ENCODE measurements at regions not wholly inside any gene's neighbourhood (a gene's known extent, or its start where the extent isn't known, plus 50 kb on each side); places are given as distances from the start of the nearest gene placed in this dataset.
"Not testable (repeated sequence)": the region's sequence is repeated elsewhere in the genome, so short reads cannot be mapped to it uniquely, and the experiment has no call there.

DNA sequence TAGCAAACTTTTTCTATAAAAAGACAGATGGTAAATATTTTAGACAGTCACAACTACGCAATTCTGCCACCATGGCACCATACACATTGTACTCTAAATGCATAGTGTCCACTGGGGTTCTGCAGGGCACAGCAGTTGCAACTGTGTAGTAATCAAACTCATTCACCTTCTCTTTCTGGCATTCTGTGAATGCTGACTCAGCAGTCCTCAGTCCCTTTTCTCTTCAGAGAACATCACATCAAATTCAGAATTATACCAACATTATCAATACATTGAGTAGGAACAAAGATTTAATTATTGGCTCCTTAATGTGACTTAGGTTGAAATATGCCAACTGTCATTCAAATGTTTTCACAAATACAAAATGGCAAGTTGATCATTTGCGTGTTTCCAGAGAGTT, 74.2 kb upstream of the N4BP1 start:
- ATAC-seq (ENCODE audit: low FRiP score) (no peak), DNase-seq (no peak)
- no peak overlapping the region for H3K27ac ChIP-seq (ENCODE audit: low read depth in 1 of 2, low read length in 2 of 2)
- no peaks in the 10 kb centered on the region for H3K27me3 ChIP-seq (ENCODE audit: control insufficient read depth in 1 of 2, insufficient read depth in 2 of 2, low read length in 1 of 2)
- 79 to 80% methylated on average over 2 of the region's 2 CpGs for WGBS, 2 donors
- intact Hi-C loops (cut with DNase I), result no loop called here
- no peaks in the 10 kb centered on the region for H3K36me3 ChIP-seq (ENCODE audit: control insufficient read depth in 1 of 2, insufficient read depth in 2 of 2, low read length in 1 of 2)
- peaks cover 1% of the 10 kb centered on the region for H3K9me3 ChIP-seq (ENCODE audit: control insufficient read depth, low read length)
- H3K4me1 ChIP-seq (ENCODE audit: control insufficient read depth in 1 of 2, insufficient read depth in 2 of 2, low read length in 2 of 2), result no peaks in the 10 kb centered on the region
- H3K4me3 ChIP-seq (ENCODE audit: low read length in 2 of 2), result no peak overlapping the region

DNA sequence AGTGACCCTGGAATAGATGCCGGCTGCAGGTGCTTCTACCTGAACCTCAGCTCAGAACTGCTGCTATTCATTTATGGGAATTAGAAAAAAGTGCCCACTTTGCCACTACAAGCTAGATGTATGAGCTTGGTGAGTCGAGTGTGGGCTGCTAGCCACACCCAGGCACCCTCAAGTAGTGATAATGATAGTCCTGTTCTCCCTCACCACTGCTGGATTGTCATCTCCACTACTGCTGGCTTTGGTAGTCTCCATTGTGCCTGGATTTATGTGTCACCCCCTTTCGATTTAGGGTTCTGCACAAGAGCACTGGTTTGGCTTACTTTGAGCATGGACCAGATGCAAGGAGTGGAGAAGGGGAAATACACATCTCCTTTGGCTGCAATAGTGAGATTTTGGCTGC, 73.0 kb upstream of the N4BP1 start:
- no peak for DNase-seq
- no peaks in the 10 kb centered on the region for H3K36me3 ChIP-seq (ENCODE audit: control insufficient read depth in 1 of 2, insufficient read depth in 2 of 2, low read length in 1 of 2)
- peaks cover 1% of the 10 kb centered on the region for H3K9me3 ChIP-seq (ENCODE audit: control insufficient read depth, low read length)
- intact Hi-C loops (cut with DNase I), result no loop called here
- no peaks in the 10 kb centered on the region for H3K27me3 ChIP-seq (ENCODE audit: control insufficient read depth in 1 of 2, insufficient read depth in 2 of 2, low read length in 1 of 2)
- ATAC-seq (ENCODE audit: low FRiP score), result no peak
- H3K4me3 ChIP-seq (ENCODE audit: low read length in 2 of 2), result no peak overlapping the region
- no peak overlapping the region for H3K27ac ChIP-seq (ENCODE audit: low read depth in 1 of 2, low read length in 2 of 2)
- H3K4me1 ChIP-seq (ENCODE audit: control insufficient read depth in 1 of 2, insufficient read depth in 2 of 2, low read length in 2 of 2), result no peaks in the 10 kb centered on the region
- 51 to 54% methylated on average over 3 of the region's 3 CpGs for whole genome bisulfite sequencing, 2 donors

- Histone ChIP-seq H3K4me3 (ENCODE audit: low read length in 2 of 2) (no peak overlapping the region), H3K27me3 (ENCODE audit: control insufficient read depth in 1 of 2, insufficient read depth in 2 of 2, low read length in 1 of 2) (no peaks in the 10 kb centered on the region), H3K36me3 (ENCODE audit: control insufficient read depth in 1 of 2, insufficient read depth in 2 of 2, low read length in 1 of 2) (no peaks in the 10 kb centered on the region), H3K9me3 (ENCODE audit: control insufficient read depth, low read length) (peaks cover 1% of the 10 kb centered on the region), H3K4me1 (ENCODE audit: control insufficient read depth in 1 of 2, insufficient read depth in 2 of 2, low read length in 2 of 2) (no peaks in the 10 kb centered on the region), H3K27ac (ENCODE audit: low read depth in 1 of 2, low read length in 2 of 2) (no peak overlapping the region)
- intact Hi-C loops (cut with DNase I), result no loop called here
- ATAC-seq (ENCODE audit: low FRiP score), result no peak
- DNase-seq, result no peak
Measured at GRCh38 chr16:48681520-48681919, 71.5 kb upstream of the N4BP1 start.

DNA sequence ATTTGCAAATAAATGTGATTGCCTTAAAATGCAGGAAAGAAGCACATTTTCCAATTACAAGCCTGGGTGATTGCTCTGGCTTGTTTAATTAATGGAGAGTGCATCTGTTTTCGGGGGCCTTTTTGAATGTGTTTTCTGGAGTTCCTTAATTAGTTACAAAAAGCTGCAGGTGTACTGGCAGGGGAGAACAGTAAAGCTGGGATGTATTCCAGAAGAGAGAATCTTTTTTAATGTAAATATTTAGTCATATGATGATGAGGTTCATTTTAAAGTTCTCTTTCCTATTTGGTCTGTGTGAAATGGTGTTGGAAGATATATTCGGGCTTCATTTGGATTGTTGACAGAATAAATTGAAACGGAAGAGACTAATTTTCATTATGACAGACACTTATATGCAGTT, 70.9 kb upstream of the N4BP1 start:
- Histone ChIP-seq H3K27me3 (ENCODE audit: control insufficient read depth in 1 of 2, insufficient read depth in 2 of 2, low read length in 1 of 2) (no peaks in the 10 kb centered on the region), H3K36me3 (ENCODE audit: control insufficient read depth in 1 of 2, insufficient read depth in 2 of 2, low read length in 1 of 2) (no peaks in the 10 kb centered on the region), H3K4me3 (ENCODE audit: low read length in 2 of 2) (no peak overlapping the region), H3K9me3 (ENCODE audit: control insufficient read depth, low read length) (peaks cover 1% of the 10 kb centered on the region), H3K4me1 (ENCODE audit: control insufficient read depth in 1 of 2, insufficient read depth in 2 of 2, low read length in 2 of 2) (no peaks in the 10 kb centered on the region), H3K27ac (ENCODE audit: low read depth in 1 of 2, low read length in 2 of 2) (no peak overlapping the region)
- no peak for ATAC-seq (ENCODE audit: low FRiP score)
- WGBS, 2 donors, result 81 to 84% methylated on average over 3 of the region's 3 CpGs
- intact Hi-C loops (cut with DNase I), result no loop called here
- DNase-seq, result no peak

DNA sequence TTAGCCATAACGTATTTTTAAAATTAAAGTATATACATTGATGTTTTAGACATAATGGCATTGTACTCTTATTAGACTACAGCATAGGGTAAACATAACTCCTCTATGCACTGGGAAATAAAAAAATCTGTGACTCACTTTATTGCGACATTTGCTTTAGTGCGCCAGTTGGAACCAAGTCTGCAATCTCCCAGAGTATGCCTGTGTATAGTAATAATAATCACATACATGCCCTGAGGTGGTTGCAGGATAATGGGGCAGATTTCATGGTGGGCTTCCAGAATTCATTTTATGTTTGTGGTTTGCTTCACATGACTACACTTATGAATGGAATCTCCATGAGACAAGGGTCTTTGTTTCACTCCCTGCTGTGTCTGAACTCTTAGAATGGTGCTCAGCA, 66.9 kb upstream of the N4BP1 start:
- Histone ChIP-seq H3K36me3 (ENCODE audit: control insufficient read depth in 1 of 2, insufficient read depth in 2 of 2, low read length in 1 of 2) (no peaks in the 10 kb centered on the region), H3K27me3 (ENCODE audit: control insufficient read depth in 1 of 2, insufficient read depth in 2 of 2, low read length in 1 of 2) (no peaks in the 10 kb centered on the region), H3K4me3 (ENCODE audit: low read length in 2 of 2) (no peak overlapping the region), H3K4me1 (ENCODE audit: control insufficient read depth in 1 of 2, insufficient read depth in 2 of 2, low read length in 2 of 2) (no peaks in the 10 kb centered on the region), H3K9me3 (ENCODE audit: control insufficient read depth, low read length) (peaks cover 3% of the 10 kb centered on the region), H3K27ac (ENCODE audit: low read depth in 1 of 2, low read length in 2 of 2) (no peak overlapping the region)
- ATAC-seq (ENCODE audit: low FRiP score), result no peak
- DNase-seq, result no peak
- intact Hi-C loops (cut with DNase I), result no loop called here
- 93 to 97% methylated on average over 3 of the region's 3 CpGs for WGBS, 2 donors

DNA sequence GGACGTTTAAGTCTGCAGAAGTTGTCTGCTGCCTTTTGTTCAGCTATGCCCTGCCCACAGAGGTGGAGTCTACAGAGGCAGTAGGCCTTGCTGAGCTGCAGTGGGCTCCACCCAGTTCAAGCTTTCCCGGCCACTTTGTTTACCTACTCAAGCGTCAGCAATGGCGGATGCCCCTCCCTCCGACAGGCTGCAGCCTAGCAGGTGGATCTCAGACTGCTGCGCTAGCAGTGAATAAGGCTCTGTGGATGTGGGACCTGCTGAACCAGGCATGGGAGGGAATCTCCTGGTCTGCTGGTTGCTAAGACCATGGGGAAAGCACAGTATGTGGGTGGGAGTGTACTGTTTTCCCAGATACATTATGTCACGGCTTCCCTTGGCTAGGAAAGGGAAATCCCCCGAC, 58.2 kb upstream of the N4BP1 start:
- H3K4me3 ChIP-seq (ENCODE audit: low read length in 2 of 2); H3K9me3 ChIP-seq (ENCODE audit: control insufficient read depth, low read length); H3K27me3 ChIP-seq (ENCODE audit: control insufficient read depth in 1 of 2, insufficient read depth in 2 of 2, low read length in 1 of 2); ATAC-seq (ENCODE audit: low FRiP score); H3K4me1 ChIP-seq (ENCODE audit: control insufficient read depth in 1 of 2, insufficient read depth in 2 of 2, low read length in 2 of 2); H3K36me3 ChIP-seq (ENCODE audit: control insufficient read depth in 1 of 2, insufficient read depth in 2 of 2, low read length in 1 of 2); intact Hi-C loops (cut with DNase I); DNase-seq; H3K27ac ChIP-seq (ENCODE audit: low read depth in 1 of 2, low read length in 2 of 2): not testable (repeated sequence)
- WGBS, 2 donors, result 64 to 66% methylated on average over 8 of the region's 8 CpGs

GRCh38 chr16:48659940-48660339, 50.0 kb upstream of the N4BP1 start:
- H3K36me3 ChIP-seq (ENCODE audit: control insufficient read depth in 1 of 2, insufficient read depth in 2 of 2, low read length in 1 of 2), result no peaks in the 10 kb centered on the region
- H3K4me3 ChIP-seq (ENCODE audit: low read length in 2 of 2), result no peak overlapping the region
- ATAC-seq (ENCODE audit: low FRiP score), result no peak
- no peaks in the 10 kb centered on the region for H3K4me1 ChIP-seq (ENCODE audit: control insufficient read depth in 1 of 2, insufficient read depth in 2 of 2, low read length in 2 of 2)
- DNase-seq, result no peak
- WGBS, 2 donors, result 57 to 73% methylated on average over 1 of the region's 1 CpG
- H3K27me3 ChIP-seq (ENCODE audit: control insufficient read depth in 1 of 2, insufficient read depth in 2 of 2, low read length in 1 of 2), result no peaks in the 10 kb centered on the region
- no peak overlapping the region for H3K27ac ChIP-seq (ENCODE audit: low read depth in 1 of 2, low read length in 2 of 2)
- intact Hi-C loops (cut with DNase I), result no loop called here
- peaks cover 5% of the 10 kb centered on the region for H3K9me3 ChIP-seq (ENCODE audit: control insufficient read depth, low read length)

Data from aorta (tissue), 5 donors.